GM12892 (cell line): ENCODE measurements at regions not wholly inside any gene's neighbourhood (a gene's known extent, or its start where the extent isn't known, plus 50 kb on each side); places are given as distances from the start of the nearest gene placed in this dataset.
"Not testable (repeated sequence)": the region's sequence is repeated elsewhere in the genome, so short reads cannot be mapped to it uniquely, and the experiment has no call there.

Experiments
- DNase-seq: peaks from one replicate; pipeline ENCODE4 v3.0.0; 2011; ENCODE audit not compliant: insufficient read length
- FAIRE-seq: peaks from 2 replicates; lab custom pipeline; 2011; peaks lifted over from hg19 to GRCh38; lab: Jason Lieb, UNC
- POLR2A ChIP-seq: IDR thresholded peaks from 2 replicates; pipeline ENCODE4 v1.6.1; 2011; ENCODE audit warnings: low read depth, low read length, control low read depth
- POLR2AphosphoS5 ChIP-seq: IDR thresholded peaks from 2 replicates; pipeline ENCODE4 v1.6.1; 2011; ENCODE audit warnings: low read depth, low read length, control low read depth
- TAF1 ChIP-seq: IDR thresholded peaks from 2 replicates; pipeline ENCODE4 v1.6.1; 2011; ENCODE audit warnings: low read depth, mild to moderate bottlenecking, control low read depth, low read length, borderline replicate concordance

DNA sequence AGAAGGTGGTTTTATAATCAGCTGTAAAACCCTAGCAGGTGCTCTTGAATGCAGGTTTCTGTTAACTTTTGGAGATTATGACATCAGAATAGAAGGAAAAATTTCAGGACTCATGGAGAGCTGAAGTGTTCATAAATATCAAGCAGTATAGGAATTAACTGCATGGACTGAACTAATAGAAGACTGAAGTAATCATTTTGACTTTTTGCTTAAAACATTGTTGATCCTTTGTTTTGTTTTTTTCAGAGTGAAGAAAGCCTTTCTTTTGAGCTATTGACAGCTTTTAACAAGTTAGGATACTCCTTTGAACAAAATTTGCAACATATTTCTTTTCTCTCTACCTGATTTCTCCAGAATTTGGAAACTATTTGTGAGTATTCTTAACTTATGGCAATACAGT lies 70.6 kb upstream of the DAZL start:
- FAIRE-seq (no peak), DNase-seq (no peak)
- no peak for TF ChIP-seq POLR2A
- TF ChIP-seq TAF1 = no peak
- TF ChIP-seq POLR2AphosphoS5 = no peak

DNA sequence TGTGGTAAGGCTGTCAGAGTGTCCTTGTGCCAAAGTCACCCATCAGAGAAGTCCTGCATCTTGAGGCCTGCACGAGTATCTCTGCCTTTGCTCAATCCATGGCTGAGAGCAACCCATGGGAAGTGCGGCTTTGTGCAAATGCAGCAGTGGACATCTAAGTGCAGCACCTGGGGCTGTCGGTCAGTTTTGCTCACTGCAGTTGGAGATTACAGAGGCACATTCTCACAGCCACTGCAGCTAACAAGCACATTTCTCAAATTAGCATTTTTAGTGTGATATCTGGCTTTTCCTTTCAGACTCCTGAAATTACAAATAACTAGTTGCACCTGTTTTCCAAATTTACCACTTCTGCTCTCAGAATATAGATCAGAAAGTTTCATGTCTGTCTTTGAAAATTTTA lies 81.5 kb upstream of the DAZL start:
- TF ChIP-seq POLR2A (no peak), POLR2AphosphoS5 (no peak), TAF1 (no peak)
- FAIRE-seq (no peak), DNase-seq (no peak)

DNA sequence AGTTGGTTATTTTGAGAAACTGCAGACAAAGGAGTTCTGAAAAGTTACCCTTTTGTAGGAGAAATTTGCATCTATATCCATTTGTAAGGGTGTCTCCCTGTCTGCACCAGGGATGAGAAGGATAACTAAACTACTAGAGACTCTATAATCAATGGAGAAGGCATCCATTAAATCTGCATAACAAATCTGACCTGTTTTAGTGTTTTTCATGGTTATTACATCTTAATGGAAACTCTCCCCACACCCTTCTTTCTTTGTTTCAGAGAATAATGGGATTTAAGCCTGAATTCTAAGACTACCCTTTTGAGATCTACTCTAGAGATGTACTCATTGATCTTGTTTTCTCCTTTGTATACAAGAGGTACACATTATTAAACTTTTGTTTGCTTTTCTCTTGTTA lies 82.0 kb upstream of the DAZL start:
- FAIRE-seq (no peak), DNase-seq (no peak)

GRCh38 chr3:16692486-16693344 lies 87.5 kb upstream of the DAZL start:
- no peak for DNase-seq
- no peak for FAIRE-seq
- TF ChIP-seq POLR2A = no peak
- TF ChIP-seq POLR2AphosphoS5 = no peak
- no peak for TF ChIP-seq TAF1

More for the DNA sequence above, 82.0 kb upstream of the DAZL start:
- TF ChIP-seq POLR2A (no peak), TAF1 (no peak), POLR2AphosphoS5 (no peak)

GRCh38 chr3:16693820-16694219 lies 88.6 kb upstream of the DAZL start:
- FAIRE-seq (no peak), DNase-seq (no peak)
- TF ChIP-seq POLR2A (no peak), TAF1 (no peak)

DNA sequence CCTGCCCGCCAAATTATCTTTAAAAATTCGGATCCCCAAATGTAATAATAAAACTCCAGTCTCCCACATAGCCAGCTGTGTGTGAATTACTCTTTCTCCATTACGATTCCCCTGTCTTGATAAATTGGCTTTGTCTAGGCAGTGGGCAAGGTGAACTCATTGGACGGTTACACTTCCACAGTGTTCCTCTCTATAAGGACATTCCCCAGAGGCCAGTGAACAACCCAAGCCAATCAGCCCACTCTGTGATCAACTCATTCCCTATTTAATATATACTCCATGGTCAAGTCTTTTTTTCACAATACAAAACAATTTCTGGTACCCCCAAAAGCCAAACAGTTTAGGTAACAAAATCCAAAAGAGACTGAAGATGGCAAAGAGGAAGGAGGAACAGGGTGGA lies 90.5 kb upstream of the DAZL start:
- no peak for DNase-seq
- FAIRE-seq = no peak
- TF ChIP-seq POLR2A (no peak), TAF1 (no peak), POLR2AphosphoS5 (no peak)

DNA sequence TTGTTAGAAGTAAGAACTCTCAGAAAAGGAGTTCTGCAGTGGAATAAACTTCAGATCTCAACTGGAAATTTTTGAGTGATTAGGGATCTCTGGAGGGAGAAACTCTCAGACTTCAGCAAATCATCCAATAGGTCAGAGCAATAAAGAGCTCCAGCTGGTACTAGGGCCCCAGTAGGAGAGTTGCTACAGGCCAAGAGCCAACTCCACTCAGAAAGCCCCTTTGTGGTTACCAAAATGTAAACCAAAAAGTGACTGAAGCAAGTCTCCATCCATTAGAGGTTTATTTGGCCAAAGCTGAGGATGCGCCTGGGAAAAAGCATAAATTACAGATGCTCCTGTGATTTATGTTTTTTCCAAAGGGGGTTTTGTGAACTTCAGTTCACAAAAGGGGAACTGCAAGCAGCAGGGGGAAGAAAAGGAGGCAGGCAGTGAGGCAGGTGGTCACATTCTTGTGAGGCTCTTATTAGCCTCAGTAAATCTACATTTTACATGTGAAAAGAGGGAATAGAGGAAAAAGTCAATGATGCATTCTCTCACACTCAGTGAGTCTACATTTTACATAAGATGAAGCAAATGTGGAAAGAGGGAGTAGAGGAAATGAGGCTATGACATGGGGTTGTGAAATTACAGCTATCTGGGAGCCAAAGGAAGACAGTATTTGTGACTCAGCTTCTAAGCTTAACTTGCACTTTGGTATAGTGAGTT lies 92.4 kb upstream of the DAZL start:
- FAIRE-seq = peak; percentile 57
- TF ChIP-seq TAF1 (no peak), POLR2AphosphoS5 (no peak), POLR2A (no peak)

GRCh38 chr3:16700651-16701050 lies 95.4 kb upstream of the DAZL start:
- DNase-seq = no peak
- no peak for TF ChIP-seq POLR2A
- TF ChIP-seq POLR2AphosphoS5 = no peak
- TF ChIP-seq TAF1 = no peak
- FAIRE-seq = no peak

More for the DNA sequence above, 92.4 kb upstream of the DAZL start:
- DNase-seq = no peak

GRCh38 chr3:16704941-16705340 lies 99.7 kb upstream of the DAZL start:
- no peak for DNase-seq
- TF ChIP-seq TAF1 (no peak), POLR2A (no peak), POLR2AphosphoS5 (no peak)
- FAIRE-seq = no peak

- no peak for DNase-seq
- FAIRE-seq = no peak
- TF ChIP-seq POLR2AphosphoS5 (no peak), TAF1 (no peak), POLR2A (no peak)
Observed at GRCh38 chr3:16707260-16707659, 102.0 kb upstream of the DAZL start.

DNA sequence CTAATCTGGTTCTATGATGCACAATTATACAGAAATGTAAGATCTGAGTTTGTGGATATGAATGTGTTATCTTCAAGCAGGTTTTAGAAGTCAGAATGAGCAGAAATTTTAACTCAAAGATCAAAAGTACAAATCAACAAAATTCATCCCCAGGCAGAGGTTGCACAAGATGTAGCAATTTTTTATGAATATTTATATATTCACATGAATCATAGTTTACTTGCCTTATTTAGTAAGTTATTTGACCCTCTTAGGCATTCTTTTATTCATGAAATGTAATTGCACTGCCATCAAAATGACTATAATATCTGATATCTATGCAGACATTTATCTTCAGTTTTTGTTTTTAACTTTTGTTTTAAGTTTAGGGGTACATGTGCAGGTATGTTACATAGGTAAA lies 103.1 kb upstream of the DAZL start:
- FAIRE-seq (no peak), DNase-seq (no peak)
- TF ChIP-seq POLR2A (no peak), TAF1 (no peak), POLR2AphosphoS5 (no peak)

DNA sequence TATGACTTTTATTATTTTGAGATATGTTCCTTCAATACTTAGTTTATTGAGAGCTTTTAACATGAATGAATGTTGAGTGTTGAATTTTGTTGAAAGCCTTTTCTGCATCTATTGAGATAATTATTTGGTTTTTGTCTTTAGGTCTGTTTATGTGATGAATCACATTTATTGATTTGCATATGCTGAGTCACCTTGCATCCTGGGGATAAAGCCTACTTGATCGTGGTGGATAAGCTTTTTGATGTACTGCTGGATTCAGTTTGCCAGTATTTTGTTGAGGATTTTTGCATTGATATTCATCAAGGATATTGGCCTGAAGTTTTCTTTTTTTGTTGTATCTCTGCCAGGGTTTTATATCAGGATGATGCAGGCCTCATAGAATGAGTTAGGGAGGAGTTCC lies 106.5 kb upstream of the DAZL start:
- not testable (repeated sequence) for DNase-seq, FAIRE-seq
